Osteocyte (in vitro differentiated cells): ENCODE measurements at regions not wholly inside any gene's neighbourhood (a gene's known extent, or its start where the extent isn't known, plus 50 kb on each side); places are given as distances from the start of the nearest gene placed in this dataset.

ENCODE experiments used
- DNase-seq: peaks from one replicate; pipeline ENCODE4 v3.0.0; 2021; ENCODE audit warnings: mixed read lengths; ENCODE audit not compliant: unreplicated experiment; ENCODE audit errors: extremely low spot score
- H3K27ac Mint-ChIP-seq: one replicate; pipeline ENCODE4 v1.8.0; 2021; ENCODE audit warnings: mild to moderate bottlenecking, mixed read lengths; ENCODE audit not compliant: unreplicated experiment
- H3K27me3 Mint-ChIP-seq: one replicate; pipeline ENCODE4 v1.8.0; 2021; ENCODE audit warnings: mixed read lengths; ENCODE audit not compliant: unreplicated experiment
- H3K36me3 Mint-ChIP-seq: one replicate; pipeline ENCODE4 v1.8.0; 2021; ENCODE audit warnings: mixed read lengths; ENCODE audit not compliant: unreplicated experiment
- H3K4me1 Mint-ChIP-seq: one replicate; pipeline ENCODE4 v1.8.0; 2021; ENCODE audit warnings: mixed read lengths; ENCODE audit not compliant: unreplicated experiment
- H3K4me3 Mint-ChIP-seq: one replicate; pipeline ENCODE4 v1.8.0; 2021; ENCODE audit warnings: mild to moderate bottlenecking, moderate library complexity, mixed read lengths; ENCODE audit not compliant: unreplicated experiment
- H3K9me3 Mint-ChIP-seq: one replicate; pipeline ENCODE4 v1.8.0; 2021; ENCODE audit warnings: mixed read lengths; ENCODE audit not compliant: unreplicated experiment
- TF ChIP-seq, protein P1 (sequence below): fragments of 200-600 bp; sonication (generic); IDR thresholded peaks from 2 replicates; pipeline ENCODE4 v1.5.0; 2021; ENCODE audit warnings: antibody characterized with exemption, mild to moderate bottlenecking, moderate library complexity

DNA sequence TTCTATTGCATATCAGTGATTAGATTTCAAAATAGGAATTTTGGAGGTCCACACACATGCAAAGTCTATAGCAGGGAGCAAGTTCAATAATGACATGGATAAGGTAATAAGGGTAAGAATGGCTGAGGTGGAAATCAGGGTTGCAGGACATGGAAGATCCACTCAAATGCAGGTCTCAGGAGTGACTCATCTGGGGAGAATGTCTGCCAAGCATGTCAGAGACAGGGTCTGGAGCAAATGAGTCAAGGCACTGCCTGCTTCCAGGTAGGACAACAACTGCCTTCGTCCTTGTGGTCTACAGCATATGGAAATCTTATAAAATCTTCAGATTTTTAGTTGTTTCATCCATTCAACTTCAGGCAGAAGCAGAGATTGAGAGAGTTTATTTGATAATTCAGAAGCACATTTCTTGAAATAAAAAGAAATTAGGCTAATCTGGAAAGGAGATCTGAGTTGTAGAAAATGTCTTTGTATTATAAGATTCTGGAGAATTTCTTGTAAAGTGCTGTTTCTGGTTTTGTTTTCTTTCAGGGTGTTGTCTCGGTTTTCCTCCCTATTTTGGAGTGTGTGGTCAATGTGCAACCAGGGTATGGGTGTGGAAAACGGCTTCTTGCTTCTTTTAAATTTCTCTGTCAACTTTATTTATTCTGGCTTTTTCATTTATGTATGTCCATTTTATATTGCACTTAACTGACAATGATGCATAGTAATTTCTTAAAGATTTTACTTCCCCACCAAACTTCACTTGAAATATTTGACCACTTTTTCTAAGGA, 748.8 kb downstream of the LIG4 start:
- peaks cover 3% of the 10 kb centered on the region for H3K9me3 Mint-ChIP-seq
- no peak for DNase-seq
- H3K4me1 Mint-ChIP-seq = peaks cover 39% of the 10 kb centered on the region
- peaks cover 1% of the 10 kb centered on the region for H3K36me3 Mint-ChIP-seq
- H3K27ac Mint-ChIP-seq = peak overlapping the region; percentile 76
- H3K4me3 Mint-ChIP-seq = peak overlapping the region; percentile 39
- TF ChIP-seq, protein P1, sequence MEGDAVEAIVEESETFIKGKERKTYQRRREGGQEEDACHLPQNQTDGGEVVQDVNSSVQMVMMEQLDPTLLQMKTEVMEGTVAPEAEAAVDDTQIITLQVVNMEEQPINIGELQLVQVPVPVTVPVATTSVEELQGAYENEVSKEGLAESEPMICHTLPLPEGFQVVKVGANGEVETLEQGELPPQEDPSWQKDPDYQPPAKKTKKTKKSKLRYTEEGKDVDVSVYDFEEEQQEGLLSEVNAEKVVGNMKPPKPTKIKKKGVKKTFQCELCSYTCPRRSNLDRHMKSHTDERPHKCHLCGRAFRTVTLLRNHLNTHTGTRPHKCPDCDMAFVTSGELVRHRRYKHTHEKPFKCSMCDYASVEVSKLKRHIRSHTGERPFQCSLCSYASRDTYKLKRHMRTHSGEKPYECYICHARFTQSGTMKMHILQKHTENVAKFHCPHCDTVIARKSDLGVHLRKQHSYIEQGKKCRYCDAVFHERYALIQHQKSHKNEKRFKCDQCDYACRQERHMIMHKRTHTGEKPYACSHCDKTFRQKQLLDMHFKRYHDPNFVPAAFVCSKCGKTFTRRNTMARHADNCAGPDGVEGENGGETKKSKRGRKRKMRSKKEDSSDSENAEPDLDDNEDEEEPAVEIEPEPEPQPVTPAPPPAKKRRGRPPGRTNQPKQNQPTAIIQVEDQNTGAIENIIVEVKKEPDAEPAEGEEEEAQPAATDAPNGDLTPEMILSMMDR = no peak
- H3K27me3 Mint-ChIP-seq = no peaks in the 10 kb centered on the region

DNA sequence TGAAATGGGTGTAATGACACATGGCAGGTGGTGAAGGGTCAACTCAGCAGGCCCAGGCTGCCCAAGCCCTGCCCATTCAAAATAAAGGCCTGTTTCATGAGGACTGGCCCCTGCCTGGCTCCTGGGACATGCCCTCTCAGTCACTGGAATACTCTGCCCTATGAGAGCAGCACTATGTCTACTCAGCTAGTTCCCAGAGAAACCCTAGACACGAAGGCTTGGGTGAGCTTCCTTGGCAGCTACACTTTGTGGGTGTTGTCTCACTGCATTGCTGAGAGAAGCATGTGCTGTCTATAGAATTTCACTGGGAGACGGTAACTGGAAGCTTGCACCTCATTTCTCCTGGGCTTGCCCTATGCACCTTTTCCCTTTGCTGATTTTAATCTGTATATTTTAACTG, 752.8 kb downstream of the LIG4 start:
- no peaks in the 10 kb centered on the region for H3K36me3 Mint-ChIP-seq
- no peaks in the 10 kb centered on the region for H3K9me3 Mint-ChIP-seq
- DNase-seq = no peak
- TF ChIP-seq, protein P1 = no peak
- peaks cover 76% of the 10 kb centered on the region for H3K4me1 Mint-ChIP-seq
- no peak overlapping the region for H3K4me3 Mint-ChIP-seq
- H3K27me3 Mint-ChIP-seq = no peaks in the 10 kb centered on the region
- H3K27ac Mint-ChIP-seq = peak overlapping the region; percentile 90

DNA sequence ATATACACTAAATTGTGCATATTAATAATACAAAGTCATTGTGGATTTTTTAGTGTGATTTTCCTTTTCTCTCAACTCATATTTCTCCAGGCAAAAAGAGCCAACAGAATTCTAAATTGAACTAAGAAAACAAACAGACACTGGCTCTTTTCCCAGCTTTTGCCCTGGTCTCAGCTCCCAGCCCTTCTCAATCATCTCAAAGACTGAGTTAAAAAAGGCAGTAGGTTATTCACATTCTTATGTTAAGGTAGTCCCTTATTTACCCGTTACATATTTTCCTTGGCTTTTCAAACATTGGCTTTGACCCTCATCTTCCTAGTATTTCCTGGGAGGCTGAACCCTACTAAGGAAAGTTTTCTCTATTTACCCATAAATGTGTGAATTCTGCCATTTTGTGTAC, 753.6 kb downstream of the LIG4 start:
- H3K9me3 Mint-ChIP-seq = no peaks in the 10 kb centered on the region

GRCh38 chr13:107459430-107459829, 755.9 kb downstream of the LIG4 start:
- peaks cover 58% of the 10 kb centered on the region for H3K4me1 Mint-ChIP-seq
- H3K9me3 Mint-ChIP-seq = no peaks in the 10 kb centered on the region
- DNase-seq = no peak
- no peaks in the 10 kb centered on the region for H3K27me3 Mint-ChIP-seq
- peaks cover 4% of the 10 kb centered on the region for H3K36me3 Mint-ChIP-seq
- H3K4me3 Mint-ChIP-seq = no peak overlapping the region
- TF ChIP-seq, protein P1 = no peak
- H3K27ac Mint-ChIP-seq = peak overlapping the region; percentile 72

More for the DNA sequence above, 753.6 kb downstream of the LIG4 start:
- H3K4me1 Mint-ChIP-seq = peaks cover 72% of the 10 kb centered on the region
- H3K27ac Mint-ChIP-seq = peak overlapping the region; percentile 90
- TF ChIP-seq, protein P1 = no peak
- no peaks in the 10 kb centered on the region for H3K27me3 Mint-ChIP-seq
- no peaks in the 10 kb centered on the region for H3K36me3 Mint-ChIP-seq
- DNase-seq = no peak
- no peak overlapping the region for H3K4me3 Mint-ChIP-seq

GRCh38 chr13:107458269-107458668, 757.1 kb downstream of the LIG4 start:
- TF ChIP-seq, protein P1 = no peak
- Mint-ChIP-seq H3K36me3 (peaks cover 4% of the 10 kb centered on the region), H3K4me3 (no peak overlapping the region), H3K27me3 (no peaks in the 10 kb centered on the region), H3K9me3 (peaks cover 6% of the 10 kb centered on the region), H3K27ac (peak overlapping the region; percentile 56), H3K4me1 (peaks cover 55% of the 10 kb centered on the region)
- DNase-seq = no peak
